Left colon (tissue), 2 donors: ENCODE measurements at regions not wholly inside any gene's neighbourhood (a gene's known extent, or its start where the extent isn't known, plus 50 kb on each side); places are given as distances from the start of the nearest gene placed in this dataset.

ENCODE experiments used
- ATAC-seq: fragments of 200-7000 bp; cut with Tn5 transposase; one replicate; pipeline ENCODE4 v1.9.1; 2020; ENCODE audit warnings: mild to moderate bottlenecking, moderate library complexity
- DNase-seq, 2 donors: peaks; one replicate each; pipeline ENCODE4 v3.0.0-alpha.2; 2020
- intact Hi-C, 2 donors: fragments of 100-400 bp; cut with DNase I in 1 of 2; cut with micrococcal nuclease in 1 of 2; formaldehyde crosslinking; loops; one replicate each; pipeline versions ENCODE4 v1.11.2 to v1.14.0; 2022; cut with DNase I, micrococcal nuclease
- donor health status: DM: no; HTN: no; CAD: no.
- donor health status: DM: yes; HTN: yes; CAD: no.

DNA sequence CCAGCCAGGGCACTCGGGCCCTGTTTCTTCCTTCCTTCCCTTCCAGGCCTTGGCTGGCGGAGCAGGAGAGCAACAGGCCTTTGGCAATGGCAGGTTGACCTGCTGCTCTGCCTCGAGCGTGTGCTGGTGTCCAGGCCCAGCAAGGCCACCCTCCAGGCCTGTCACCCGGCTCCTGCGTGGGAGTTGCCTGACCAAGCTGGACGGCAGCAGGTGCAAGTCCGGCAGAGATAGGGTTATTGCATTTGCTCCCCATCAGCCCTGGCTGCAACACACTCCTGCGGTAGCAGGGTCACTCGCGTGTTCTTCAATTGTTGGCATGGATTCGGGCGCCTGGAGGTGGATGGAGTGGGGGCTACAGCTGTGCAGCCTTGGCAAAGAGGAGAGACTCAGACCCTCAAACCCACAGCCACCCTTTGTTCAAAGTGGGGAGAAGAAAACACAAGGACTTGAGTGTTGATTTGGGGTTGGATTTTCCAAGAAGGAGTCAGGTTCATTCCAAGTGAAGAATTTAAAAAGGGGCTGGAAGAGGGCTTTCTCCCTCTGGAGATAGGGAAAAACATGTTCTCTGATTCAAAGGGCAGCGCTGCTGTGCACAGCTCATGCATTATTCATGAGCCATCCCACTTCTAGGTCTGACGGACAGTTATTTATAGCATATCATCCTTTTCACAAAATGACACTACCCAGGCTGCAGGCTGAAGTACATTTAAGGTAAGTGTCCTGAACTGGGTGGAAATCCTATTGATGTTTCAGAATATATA lies 64.2 kb upstream of the PITRM1 start:
- ATAC-seq (no peak), DNase-seq (no peak)
- intact Hi-C loops = loop anchor here (10.0 kb wide), 2 partner anchors 1418 to 1528 kb away; no protein-coding TSS in a partner anchor

DNA sequence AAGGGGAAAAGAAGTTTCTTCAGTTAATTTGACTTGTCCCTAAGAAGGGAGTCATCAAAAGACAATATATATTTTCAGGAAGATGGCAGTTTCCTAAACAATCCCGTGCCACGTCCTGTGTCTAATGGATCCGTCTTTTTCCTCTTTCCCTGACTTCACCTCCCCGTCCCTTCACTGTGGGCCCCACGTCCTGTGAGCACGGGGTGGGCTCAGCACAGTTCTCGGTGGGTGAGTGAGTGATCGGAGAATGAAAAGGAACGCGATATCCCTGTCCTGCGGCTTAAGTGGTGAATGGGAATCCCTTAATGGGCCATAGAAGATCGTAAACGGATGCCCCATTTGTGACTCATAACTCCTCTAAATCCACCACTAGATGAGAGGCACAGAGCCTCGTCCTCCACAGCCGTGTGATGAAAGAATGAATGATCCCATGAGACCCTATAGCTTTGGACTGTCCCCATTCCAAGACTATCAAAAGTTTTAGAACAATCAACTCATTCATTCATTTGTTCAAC lies 63.5 kb upstream of the PITRM1 start:
- DNase-seq (no peak), ATAC-seq (no peak)
- intact Hi-C loops = loop anchor here (10.0 kb wide), 2 partner anchors 1419 to 1529 kb away; no protein-coding TSS in a partner anchor

GRCh38 chr10:3235395-3235794 lies 62.8 kb upstream of the PITRM1 start:
- DNase-seq (no peak), ATAC-seq (no peak)
- intact Hi-C loops = loop anchor here (10.0 kb wide), 2 partner anchors 1419 to 1529 kb away; no protein-coding TSS in a partner anchor

DNA sequence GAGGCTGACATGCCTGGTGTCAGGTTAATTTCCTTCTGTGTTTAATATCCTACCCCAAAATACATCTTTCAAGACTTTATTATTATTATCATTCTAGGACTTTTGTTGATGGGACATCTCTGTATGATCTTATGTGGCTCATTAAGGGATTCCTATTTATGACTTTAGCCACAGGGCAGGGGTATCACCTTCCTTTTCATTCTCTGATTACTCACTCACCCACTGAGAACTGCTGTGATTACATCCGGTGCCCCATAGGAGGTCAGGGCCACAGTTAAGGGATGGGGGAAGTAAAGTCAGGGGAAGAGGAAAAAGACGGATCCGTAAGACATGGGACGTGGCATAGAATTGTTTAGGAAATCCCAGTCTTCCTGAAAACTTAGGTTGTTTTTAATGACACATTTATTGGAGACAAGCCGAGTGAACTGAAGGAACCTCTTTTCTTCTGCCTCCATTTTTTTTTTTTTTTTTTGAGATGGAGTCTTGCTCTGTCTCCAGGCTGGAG lies 61.0 kb upstream of the PITRM1 start:
- ATAC-seq (no peak), DNase-seq (no peak)
- intact Hi-C loops = loop anchor here (10.0 kb wide), 2 partner anchors 1421 to 1531 kb away; no protein-coding TSS in a partner anchor

DNA sequence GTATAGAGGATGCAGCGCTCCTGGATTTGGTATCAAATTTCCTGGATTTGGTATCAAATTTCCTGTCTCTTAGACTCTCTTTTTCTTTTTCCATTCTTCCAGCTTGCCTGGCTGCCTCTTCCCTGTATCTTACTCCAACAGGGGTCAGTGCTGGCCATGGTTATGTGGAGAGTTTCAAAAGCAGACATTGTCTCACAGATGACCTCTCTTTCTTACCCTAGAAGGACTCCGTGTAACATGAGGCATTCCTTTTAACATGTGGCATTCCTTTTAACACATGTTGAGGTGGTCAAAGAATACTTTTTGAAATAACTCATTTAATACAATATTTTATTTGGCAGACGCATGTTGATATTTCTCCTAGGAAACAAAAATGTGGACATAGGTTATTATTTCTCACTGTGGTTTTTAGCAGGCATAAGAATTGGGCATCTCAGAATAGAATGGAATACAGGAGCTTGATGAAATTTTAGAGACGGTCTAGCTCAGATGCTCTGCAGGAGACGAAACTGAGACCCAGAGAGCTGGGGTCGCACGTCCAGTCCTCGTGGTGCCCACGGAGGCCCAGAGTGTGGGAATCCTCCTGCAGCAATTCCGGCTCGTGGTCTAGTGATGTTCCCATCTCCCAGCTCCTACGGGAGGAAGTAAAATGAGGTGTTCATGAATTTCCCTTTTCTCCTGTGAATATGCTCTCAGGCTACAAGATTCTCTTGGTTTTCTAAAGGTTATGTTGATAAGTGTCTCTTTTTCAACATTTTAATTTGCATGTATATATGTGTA lies 59.6 kb upstream of the PITRM1 start:
- DNase-seq (no peak), ATAC-seq (no peak)
- intact Hi-C loops = loop anchor here (10.0 kb wide), 2 partner anchors 1423 to 1533 kb away; no protein-coding TSS in a partner anchor

GRCh38 chr10:3229815-3230214 lies 57.2 kb upstream of the PITRM1 start:
- ATAC-seq (no peak), DNase-seq (no peak)
- intact Hi-C loops = loop anchor here (10.0 kb wide), 2 partner anchors 1425 to 1535 kb away; no protein-coding TSS in a partner anchor

- ATAC-seq (no peak), DNase-seq (no peak)
- intact Hi-C loops = no loop called here
These were observed 56.0 kb upstream of the PITRM1 start for GRCh38 chr10:3228629-3228945.

- ATAC-seq = no peak
- intact Hi-C loops = no loop called here
- DNase-seq = no peak
These were observed 54.6 kb upstream of the PITRM1 start for GRCh38 chr10:3226960-3227744.

DNA sequence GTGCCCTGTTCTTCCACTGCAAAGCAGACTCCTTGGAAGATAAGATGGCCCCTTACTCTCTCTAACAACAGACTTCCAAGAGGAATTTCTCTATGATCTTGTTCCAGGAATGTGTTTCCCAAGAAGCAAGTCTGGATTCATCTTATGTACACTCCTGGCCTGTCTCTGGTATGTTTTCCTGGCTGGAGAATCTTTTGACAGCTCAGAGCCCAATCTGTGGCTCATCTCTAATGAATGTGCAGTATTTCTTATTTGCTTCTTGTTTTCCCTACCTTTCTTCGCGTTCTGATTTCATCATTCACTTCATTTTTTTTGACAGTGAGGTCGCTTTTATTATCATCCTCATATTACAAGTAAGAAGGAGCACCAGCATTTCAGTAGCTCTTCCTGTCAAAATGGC lies 53.0 kb upstream of the PITRM1 start:
- ATAC-seq = no peak
- intact Hi-C loops = no loop called here
- no peak for DNase-seq

DNA sequence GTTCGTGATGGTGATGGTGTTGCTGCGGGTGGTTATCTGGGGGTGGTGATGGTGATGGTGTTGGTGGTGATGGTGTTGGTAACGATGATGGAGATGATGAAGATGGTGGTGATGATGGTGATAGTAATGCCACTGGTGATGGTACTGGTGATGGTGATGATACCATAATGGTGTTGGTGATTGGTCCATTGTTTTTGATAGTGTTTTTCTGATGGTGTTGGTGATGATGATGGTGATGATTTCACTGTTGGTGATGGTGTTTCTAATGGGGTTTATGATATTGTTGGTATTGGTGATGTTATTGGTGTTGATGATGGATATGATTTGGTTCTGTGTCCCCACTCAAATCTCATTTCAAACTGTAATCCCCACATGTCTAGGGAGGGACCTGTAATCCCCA lies 51.7 kb upstream of the PITRM1 start:
- ATAC-seq (no peak), DNase-seq (no peak)
- intact Hi-C loops = no loop called here

- DNase-seq (no peak), ATAC-seq (no peak)
- intact Hi-C loops = no loop called here
These were observed 50.0 kb upstream of the PITRM1 start for GRCh38 chr10:3222626-3223025.
